ENCODE measurements at regions not wholly inside any gene's neighbourhood (a gene's known extent, or its start where the extent isn't known, plus 50 kb on each side); places are given as distances from the start of the nearest gene placed in this dataset.
"Not testable (repeated sequence)": the region's sequence is repeated elsewhere in the genome, so short reads cannot be mapped to it uniquely, and the experiment has no call there.

DNA sequence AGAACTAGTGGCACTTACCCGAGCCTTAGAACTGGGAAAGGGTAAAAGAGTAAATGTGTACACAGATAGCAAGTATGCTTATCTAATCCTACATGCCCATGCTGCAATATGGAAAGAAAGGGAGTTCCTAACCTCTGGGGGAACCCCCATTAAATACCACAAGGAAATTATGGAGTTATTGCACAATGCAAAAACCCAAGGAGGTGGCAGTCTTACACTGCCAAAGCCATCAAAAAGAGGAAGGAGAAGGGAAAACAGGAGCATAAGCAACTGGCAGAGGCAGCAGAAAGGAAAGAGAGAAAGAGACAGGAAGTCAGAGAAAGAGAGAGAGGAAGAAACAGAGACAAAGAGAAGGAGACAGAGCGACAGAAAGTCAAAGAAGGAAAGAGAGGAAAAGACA is 876.9 kb downstream of the XPNPEP1 start:
- DNase-seq: not testable (repeated sequence)

DNA sequence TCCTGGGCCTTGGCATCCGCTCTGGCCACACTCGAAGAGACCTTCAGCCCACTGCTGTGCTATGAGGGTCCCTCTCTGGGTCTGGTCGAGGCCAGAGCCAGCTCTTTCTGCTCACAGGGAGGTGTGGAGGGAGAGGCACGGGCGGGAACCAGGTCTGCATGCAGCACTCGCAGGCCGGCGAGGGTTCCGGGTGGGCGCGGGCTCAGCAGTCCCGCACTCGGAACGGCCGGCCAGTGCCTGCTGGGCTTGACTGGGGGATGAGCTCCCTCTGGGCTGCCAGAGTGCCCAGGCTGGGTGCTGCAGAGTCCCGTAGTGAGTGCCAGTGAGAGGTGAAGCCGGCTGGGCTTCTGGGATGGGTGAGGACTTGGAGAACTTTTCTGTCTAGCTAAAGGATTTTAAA is 882.7 kb downstream of the XPNPEP1 start:
- no peak for DNase-seq

DNA sequence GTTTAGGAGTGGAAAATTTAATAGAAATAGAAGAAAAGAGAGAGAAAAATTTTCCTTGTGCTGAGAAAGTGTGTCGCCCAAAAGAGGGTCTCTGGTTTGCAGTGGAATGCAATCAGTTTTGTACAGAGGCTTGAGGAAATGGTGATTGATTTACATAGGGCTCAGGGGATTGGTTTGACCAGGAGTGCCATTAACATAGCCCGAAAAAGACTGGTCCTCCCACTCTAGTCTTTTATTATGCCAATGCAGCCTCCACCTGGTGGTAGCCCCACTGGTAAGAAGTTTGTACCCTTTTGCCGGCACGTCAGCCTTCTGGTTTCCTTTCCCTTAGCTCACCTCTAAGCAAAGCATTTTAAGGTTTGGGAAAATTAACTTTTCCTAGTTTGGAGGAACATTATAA is 885.3 kb downstream of the XPNPEP1 start:
- no peak for DNase-seq

DNA sequence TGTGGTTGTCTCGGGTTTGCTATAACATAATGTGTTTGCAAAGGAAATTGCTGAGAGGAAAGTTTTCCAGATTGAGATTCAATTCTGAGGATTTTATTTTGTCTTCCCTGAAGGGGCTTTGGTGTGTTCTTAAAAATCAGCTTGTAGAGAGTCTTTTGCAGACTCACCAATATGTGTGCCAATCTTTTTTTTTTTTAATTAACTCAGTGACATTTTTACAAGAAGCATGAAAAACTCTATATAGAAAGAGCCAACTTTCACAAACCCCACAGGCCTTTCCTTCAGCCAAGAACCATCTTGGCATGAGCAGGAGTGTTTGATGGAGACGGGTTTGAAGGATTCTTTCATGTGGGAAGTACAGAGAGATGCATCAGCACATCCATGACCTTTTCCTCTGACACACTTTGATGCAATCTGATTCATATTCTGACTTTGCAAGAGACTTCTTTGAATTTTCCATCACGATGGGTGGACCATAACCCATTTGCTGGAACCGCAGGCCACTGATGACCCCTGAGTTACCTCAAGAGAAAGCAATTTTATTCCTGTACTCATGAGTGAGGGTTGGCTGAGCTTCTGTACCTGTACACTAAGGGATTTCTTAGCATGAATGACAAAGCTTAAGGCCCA is 892.6 kb downstream of the XPNPEP1 start:
- no peak for DNase-seq

DNA sequence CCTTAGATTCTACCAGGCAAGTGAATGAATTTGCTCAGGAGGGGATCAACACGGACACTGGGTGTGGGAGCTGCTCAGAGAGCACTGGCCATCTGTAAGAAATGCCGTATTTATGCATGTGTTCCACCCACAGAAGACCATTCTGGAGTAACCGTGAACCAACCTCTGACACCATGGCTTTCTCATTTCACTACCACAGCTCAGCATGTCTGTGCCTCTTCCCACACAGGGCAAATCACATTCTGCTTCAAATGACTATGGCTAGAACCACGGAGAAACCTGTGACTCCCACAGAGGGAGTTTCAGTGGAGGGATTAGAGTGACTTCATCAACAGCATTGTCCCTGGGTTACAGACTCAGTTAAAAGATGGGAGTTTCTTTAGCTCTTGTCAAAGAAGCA is 893.4 kb downstream of the XPNPEP1 start:
- no peak for DNase-seq

DNA sequence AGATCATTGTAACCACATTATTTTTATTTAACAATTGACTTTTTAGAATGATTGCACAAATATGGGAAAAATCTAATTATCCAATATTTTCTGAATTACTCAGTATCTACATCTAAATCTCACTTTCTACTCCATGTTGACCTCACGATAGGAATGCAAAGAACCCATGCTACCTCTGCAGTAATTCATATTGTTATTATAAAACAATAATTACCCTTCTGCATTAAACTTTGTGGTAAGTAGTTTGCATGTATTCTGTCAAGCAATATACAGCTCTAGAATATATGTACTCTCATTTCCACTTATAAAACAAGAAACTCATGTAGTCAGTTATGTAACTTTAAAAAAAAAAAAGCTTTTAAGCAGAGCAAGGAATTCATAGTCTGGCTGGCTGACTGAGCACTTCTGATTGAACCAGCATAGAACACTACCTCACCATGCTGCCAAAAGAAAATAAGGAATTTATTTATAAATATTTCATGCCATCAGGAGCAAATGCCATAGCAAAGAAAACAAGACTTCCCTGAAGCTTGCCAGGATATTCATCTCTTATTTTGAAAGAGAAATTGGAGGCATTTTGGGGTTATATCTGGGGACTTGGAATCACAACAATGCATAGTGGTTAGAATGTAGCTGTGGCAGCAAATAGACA is 895.7 kb downstream of the XPNPEP1 start:
- no peak for DNase-seq

DNA sequence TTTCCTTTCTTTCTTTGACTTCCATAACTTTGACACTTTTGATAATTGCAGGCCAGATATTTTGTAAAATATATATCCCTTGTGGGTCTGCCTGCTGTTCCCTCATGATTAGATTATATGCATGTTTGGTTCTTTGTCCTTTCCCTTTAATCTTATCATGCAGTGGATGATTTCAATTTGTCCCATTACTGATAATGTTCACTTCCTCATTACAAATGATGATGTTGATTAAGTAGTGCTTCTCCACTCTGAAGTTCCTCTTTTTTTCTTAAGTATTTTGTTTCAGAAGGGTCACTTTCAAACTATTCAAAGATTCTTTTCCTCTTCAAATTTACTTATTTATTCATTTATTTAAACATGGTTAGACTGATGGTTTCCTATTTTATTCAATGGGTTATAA is 898.1 kb downstream of the XPNPEP1 start:
- no peak for DNase-seq

DNA sequence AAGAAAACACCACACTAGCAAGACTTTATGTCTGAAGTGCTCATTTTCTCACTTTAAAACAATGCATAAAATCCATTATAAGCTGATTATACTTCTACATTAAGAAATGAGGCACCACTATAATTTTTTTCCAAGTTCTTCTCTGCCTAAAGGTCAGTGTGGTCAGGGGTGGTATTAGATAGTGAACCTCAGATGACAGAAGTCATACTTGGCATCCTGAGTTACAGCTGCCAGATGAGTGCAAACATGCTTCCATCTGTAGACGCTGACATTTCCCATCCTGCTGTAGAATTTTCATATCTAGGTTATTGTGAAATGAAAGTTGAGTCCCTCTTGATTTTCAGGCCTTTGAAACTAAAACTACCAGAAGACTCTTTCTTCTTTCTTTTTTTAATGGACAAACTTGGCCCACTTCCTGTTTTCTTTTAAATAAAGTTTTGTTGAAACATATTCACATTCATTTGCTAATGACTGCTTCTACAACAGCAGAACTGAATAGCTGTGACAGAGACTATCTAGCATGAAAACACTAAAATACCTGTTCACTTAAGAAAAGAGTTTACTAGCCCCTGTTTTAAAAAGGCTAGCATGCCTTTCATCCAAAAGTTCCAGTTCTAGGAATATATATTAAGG is 900.8 kb downstream of the XPNPEP1 start:
- no peak for DNase-seq

DNA sequence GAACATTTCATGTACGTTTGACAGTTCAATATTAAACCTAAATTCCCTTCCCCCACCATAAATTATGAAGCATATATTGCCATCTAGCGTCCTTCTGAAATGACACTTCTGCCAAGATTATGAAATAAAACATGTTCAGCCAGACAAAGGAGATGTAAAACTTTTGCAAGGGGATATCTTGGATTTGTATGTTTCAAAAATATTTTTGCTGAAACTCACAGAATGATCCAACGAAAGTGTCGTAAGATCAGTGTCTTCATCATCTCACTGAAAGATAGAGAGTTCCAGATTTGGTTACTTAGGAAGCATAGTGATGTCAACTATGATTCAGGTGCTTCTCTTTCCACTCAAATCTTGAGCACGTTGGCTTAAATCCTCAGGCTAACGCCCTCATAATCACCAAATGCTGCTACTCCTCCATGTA is 904.3 kb downstream of the XPNPEP1 start:
- DNase-seq: no peak

DNA sequence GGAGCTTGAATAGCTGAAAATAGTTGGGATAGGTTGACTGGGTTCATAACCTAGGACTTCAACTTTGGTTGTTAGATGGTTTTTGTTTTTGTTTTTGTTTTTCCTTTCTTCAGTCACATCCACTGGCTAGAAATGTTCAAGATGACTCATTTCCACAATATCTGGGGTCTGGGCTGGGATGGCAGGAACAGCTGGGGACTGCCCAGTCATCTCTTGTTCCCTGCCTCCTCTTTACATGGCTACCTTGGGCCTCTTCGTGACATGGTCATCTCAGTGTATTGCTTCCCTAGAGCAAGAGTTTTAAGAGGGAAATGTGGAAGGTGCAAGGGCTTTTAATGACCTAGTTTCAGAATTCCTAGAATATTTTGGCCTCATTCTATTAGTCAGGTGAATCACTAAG is 915.8 kb downstream of the XPNPEP1 start:
- DNase-seq: no peak

DNA sequence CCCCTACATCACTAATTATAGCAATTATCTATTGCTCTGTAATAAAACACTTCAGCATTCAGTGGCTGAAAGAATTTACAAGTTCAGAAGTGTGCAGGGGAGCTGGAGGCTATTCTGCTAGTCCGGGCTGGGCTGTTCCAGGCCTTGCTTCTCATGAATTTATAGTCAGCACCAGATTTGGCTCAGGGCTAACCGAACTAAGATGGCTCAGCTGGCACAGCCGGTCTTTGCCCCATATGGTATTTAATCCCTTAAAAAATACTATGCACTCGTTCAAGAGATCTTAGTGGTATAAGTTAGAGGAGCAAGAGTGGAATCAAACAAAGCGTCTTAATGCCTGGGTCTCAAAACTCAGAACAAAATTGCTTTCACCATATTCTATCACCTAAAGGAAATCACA is 932.9 kb downstream of the XPNPEP1 start:
- DNase-seq: no peak

DNA sequence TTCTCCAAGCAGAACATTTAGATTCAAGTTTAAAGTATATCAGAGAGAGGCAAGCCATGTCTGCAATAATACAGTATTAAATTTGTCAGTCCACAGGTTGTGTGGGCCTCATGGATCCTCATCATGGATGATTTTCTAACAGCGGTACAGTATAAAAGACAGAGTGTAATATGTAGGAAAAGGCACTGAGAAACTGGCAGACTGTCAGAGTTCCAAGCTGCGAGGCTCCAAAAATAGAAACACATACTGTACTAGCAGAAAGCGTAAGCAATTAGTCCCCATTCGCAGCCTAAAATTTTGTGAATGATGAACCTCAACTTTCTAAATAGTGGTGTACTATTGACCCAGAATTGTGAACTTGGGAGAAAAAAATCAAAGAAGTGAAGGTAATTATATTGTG is 933.3 kb downstream of the XPNPEP1 start:
- no peak for DNase-seq

DNA sequence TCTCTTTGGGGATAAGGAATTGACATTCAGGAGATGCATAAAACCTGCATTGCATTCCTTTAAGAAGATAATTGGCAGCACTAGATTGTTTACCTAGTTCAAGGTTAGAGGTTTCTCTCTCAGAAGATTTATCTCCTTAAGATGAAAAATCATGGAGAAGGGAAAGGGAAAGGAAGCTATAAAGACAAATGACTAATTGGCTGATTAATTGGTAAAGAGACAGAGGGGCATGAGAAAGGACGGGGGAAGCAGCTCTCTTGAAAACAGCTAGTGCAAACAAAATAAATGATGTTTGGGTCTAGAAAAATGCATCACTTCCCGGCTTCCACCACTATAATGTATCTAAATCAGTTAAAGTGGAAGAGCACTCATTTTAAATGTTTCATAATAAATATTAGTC is 941.2 kb downstream of the XPNPEP1 start:
- no peak for DNase-seq

DNA sequence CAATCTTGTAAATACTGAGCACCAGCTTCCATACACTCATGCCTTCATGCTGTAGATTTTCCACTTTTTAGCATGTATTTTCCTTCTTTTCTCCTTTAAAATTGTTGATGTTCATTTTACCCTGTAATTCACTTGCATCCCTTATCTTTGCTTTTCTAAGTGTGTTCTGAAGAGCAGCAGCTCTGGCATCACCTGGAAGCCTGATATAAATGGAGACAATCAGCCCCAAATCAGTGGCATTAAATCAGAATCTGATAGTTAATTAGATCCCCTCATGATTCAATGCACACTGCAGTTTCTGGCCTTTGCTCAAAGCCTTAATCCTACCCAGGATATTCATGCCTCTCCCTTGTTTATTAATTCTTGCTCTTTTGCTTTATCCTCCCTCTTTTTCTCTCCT is 942.4 kb downstream of the XPNPEP1 start:
- DNase-seq: no peak

DNA sequence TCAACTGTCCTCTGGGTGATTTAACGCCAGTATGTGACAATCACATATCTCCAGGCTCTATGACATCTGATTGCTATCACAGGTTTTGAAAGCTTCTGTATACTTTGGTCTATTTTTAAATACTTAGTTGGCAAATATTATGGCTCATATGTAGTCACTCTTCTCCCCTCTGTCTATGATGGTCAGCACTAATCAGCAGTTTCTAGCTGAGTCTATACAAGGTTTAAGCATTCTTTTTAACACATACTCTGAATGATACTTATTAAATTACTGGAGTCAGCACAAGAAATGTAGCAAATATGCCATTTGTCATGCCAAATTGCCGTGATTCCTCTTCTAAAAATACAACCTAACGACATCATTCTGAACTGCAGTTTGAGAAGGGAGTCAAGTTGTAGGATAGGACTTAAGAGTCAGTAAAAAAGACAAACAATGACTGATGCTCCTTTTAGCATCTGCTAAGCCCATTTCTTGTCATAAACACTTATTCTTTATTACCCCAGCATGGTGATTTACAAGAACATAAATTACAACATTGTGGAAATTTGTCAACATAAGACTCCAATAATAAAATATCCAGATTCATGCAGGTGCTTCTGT is 947.8 kb downstream of the XPNPEP1 start:
- no peak for DNase-seq

DNA sequence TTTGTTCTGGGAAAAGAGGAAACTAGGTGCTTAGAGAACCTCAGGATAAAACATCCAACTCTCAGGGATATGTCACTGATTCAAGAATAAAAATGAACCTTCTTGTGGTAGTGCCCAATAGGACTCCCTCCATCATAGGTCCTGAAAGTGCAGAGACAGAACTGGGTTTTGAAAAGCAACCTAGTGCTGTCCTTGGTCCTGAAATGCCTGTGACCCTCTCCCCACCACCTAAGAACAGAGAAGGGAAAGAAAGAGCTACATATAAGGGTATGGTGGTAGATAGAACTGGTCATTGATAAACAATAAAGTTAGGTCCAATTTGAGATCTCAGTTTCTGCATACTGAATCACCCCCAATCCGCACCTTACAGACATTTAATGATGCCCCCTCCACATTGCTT is 953.3 kb downstream of the XPNPEP1 start:
- no peak for DNase-seq

DNA sequence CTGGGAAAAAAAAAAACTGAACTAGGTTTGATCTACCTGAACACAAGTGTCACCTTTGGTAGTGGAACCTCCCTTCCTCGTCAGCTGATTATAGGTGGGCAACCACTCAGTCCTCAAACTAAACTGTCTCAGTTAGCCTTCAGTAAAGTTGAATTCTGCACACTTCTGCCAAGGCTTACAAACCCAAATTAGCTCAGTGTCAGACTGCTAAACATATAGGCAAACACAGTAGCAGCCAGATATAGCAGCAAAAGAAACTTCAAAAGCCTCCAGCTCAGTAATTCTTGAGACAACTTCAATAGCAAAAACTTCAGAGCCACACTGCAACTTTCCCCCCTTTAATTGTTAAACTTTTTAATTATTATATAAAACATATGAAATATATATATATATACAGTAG is 956.9 kb downstream of the XPNPEP1 start:
- DNase-seq: no peak

DNA sequence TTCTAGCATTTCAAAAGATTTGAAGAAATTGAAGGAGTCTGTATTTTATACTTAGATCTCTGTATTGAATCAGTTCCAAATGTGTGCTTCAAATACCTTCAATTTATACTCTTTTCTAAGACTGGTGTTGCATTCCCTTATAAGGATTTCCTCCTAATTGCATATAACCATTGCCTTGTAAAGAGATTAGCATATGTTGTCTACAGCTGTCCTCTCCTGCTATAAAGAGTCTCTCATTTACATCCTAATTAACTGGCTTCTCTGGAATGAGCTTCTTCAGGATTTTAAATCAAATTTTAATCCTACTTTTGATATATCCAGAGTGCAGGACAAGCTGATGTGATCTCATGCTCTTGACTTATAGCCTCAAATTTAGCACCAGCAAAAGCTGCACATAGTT is 957.3 kb downstream of the XPNPEP1 start:
- DNase-seq: no peak

DNA sequence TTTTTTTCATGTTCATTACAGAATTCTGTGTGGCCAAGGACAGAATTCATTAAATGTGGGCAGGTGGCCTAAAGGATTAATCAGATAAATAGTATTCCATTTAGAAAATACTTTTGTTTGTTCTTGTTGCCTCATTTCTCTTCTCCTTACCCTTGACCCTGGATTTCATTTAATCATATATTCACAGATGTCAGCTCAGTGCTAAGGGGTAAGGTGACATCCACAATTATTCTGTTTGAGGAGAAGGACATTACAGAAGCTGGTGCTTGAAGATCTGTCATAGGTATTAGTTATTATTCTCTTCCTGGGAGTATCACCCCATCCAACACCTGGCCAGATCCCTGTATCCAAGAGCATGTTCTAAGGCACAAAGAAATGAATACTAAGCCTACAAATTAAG is 961.1 kb downstream of the XPNPEP1 start:
- no peak for DNase-seq

DNA sequence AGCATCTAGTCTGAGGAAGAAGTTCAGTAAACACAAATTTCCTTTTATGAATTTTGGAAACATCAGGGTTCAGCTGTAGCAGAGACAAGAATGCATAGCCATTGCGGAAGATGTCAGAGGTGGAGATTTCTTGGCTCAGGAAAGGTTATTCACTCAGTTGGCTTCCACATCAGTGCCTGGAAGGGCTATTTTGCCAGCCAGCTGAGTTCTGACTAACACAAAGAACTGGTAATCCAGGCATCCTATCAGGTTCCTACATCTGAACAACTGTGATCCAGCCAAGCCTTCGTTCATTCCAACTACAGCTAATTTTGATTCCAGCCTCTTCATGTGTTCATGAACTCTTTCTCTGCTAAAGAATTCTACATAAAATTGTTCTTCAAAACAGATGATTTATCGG is 965.6 kb downstream of the XPNPEP1 start:
- no peak for DNase-seq

DNA sequence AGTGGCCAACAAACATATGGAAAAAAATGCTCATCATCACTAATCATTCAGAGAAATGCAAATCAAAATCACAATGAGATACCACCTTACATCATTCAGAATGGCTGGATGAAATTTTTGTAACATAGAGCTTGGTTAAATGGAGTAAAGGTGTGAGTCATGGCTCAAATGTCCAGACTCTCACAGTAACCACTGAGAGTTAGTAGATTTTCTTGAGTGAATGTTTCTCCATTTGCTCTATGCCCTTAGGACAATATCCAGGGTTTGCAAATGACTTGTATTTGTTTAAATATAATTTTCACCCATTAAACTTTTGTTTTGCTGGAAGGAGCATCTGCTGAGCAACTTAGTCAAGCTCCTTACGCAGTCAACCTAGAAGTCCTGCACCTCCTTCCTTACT is 967.2 kb downstream of the XPNPEP1 start:
- no peak for DNase-seq

DNA sequence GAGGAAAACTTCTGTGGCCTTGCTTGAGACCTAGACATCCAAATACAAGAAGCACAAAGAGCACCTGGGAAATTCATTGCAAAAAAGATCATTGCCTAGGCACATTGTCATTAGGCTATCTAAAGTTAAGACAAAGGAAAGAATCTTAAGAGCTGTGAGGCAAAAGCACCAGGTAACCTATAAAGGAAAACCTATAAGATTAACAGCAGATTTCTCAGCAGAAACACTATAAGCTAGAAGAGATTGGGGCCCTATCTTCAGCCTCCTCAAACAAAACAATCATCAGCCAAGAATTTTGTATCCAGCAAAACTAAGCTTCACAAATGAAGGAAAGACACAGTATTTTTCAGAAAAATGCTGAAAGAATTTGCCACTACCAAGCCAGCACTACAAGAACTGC is 1003.3 kb downstream of the XPNPEP1 start:
- not testable (repeated sequence) for DNase-seq

DNA sequence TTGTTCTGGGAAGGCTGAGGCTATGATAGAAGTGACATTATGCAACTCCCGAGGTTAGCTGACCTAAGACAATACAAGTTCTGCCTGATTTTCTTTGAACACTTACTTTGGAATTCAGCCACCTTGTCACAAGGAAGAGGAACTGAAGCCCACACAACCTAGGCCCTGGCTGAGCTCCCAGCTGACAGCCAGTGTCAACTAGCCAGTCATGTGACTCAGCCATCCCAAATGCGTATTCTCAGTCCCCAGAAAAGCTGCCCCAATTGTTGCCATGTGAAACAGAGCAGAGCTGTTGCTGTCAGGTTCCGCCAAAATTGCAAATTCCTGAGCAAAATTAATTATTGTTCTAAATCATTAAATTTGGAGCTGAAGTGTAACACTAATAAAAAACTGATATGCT is 1010.0 kb downstream of the XPNPEP1 start:
- DNase-seq: no peak

DNA sequence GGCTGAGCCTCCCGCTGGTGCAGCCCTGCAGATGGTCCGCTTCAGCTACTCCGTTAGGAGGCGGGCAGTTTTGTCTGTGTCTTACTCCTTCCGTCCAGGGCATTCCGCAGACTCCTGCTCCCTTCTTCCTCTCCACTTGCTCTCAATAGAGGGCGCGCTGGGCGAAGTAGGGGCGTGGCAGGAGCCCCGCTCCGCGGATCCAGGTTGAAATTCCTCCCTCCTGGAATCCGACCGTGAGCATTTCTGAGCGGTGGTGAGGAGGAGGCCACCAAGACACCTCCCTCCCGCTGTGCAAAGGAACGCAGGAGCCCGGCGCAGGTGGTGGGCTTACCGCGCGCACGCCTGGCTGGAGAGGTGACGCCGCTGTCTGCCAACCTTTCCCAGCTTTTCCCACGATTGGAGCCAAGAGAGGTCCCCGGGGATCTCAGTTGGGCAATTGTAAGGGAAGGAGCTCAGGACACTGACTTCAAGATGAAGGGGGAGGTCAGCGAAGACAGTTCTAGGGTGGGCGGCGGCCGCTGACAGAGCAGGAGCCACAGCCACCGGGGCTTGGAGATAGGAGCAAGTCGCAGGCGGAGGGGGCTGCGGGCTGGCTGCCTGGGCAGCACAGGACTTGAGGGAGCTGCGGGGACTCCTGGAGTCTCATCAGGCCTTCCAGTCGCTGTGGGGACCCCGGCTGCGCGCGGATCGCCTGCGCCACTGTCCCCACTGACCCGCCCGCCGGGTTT is 1011.3 kb downstream of the XPNPEP1 start:
- DNase-seq: no peak
